GM20431 (cell line): ENCODE measurements at regions not wholly inside any gene's neighbourhood (a gene's known extent, or its start where the extent isn't known, plus 50 kb on each side); places are given as distances from the start of the nearest gene placed in this dataset.
"Not testable (repeated sequence)": the region's sequence is repeated elsewhere in the genome, so short reads cannot be mapped to it uniquely, and the experiment has no call there.

ENCODE experiments used
- in situ Hi-C: fragments of 300-500 bp; cut with MseI, MboI; formaldehyde crosslinking; loops from one replicate; pipeline ENCODE4 v1.15.0; 2020; ENCODE audit warnings: low sequenced_read_pairs; ENCODE audit not compliant: unreplicated experiment

- in situ Hi-C loops, result no loop called here
Observed at GRCh38 chr9:18240213-18240612, 233.7 kb upstream of the ADAMTSL1 start.

GRCh38 chr9:18245911-18246310 lies 228.0 kb upstream of the ADAMTSL1 start:
- in situ Hi-C loops, result no loop called here

GRCh38 chr9:18250053-18250452 lies 223.9 kb upstream of the ADAMTSL1 start:
- in situ Hi-C loops, result loop anchor here (25.0 kb wide), 2 partner anchors 187 to 787 kb away; partner anchors contain the start of genes RRAGA and SAXO1

GRCh38 chr9:18253950-18254349 lies 220.0 kb upstream of the ADAMTSL1 start:
- in situ Hi-C loops, result loop anchor here (25.0 kb wide), 2 partner anchors 183 to 783 kb away; partner anchors contain the start of genes RRAGA and SAXO1

GRCh38 chr9:18255158-18255629 lies 218.8 kb upstream of the ADAMTSL1 start:
- in situ Hi-C loops, result loop anchor here (25.0 kb wide), 2 partner anchors 182 to 782 kb away; partner anchors contain the start of genes RRAGA and SAXO1

GRCh38 chr9:18255747-18256146 lies 218.2 kb upstream of the ADAMTSL1 start:
- in situ Hi-C loops, result loop anchor here (25.0 kb wide), 2 partner anchors 182 to 782 kb away; partner anchors contain the start of genes RRAGA and SAXO1

- in situ Hi-C loops, result loop anchor here (25.0 kb wide), 2 partner anchors 181 to 781 kb away; partner anchors contain the start of genes RRAGA and SAXO1
Observed at GRCh38 chr9:18256568-18256967, 217.4 kb upstream of the ADAMTSL1 start.

- in situ Hi-C loops, result loop anchor here (25.0 kb wide), 2 partner anchors 177 to 777 kb away; partner anchors contain the start of genes RRAGA and SAXO1
Observed at GRCh38 chr9:18260521-18260920, 213.4 kb upstream of the ADAMTSL1 start.

- in situ Hi-C loops, result loop anchor here (25.0 kb wide), 2 partner anchors 176 to 776 kb away; partner anchors contain the start of genes RRAGA and SAXO1
Observed at GRCh38 chr9:18261181-18261580, 212.8 kb upstream of the ADAMTSL1 start.

GRCh38 chr9:18263377-18263776 lies 210.6 kb upstream of the ADAMTSL1 start:
- in situ Hi-C loops, result loop anchor here (25.0 kb wide), 2 partner anchors 174 to 774 kb away; partner anchors contain the start of genes RRAGA and SAXO1

- in situ Hi-C loops, result loop anchor here (25.0 kb wide), 2 partner anchors 169 to 769 kb away; partner anchors contain the start of genes RRAGA and SAXO1
Observed at GRCh38 chr9:18268381-18268780, 205.6 kb upstream of the ADAMTSL1 start.

- in situ Hi-C loops, result loop anchor here (25.0 kb wide), 2 partner anchors 168 to 768 kb away; partner anchors contain the start of genes RRAGA and SAXO1
Observed at GRCh38 chr9:18269561-18269960, 204.4 kb upstream of the ADAMTSL1 start.

- in situ Hi-C loops, result loop anchor here (25.0 kb wide), 2 partner anchors 163 to 763 kb away; partner anchors contain the start of genes RRAGA and SAXO1
Observed at GRCh38 chr9:18274693-18275092, 199.3 kb upstream of the ADAMTSL1 start.

- in situ Hi-C loops, result no loop called here
Observed at GRCh38 chr9:18275313-18275990, 198.5 kb upstream of the ADAMTSL1 start.

GRCh38 chr9:18281291-18281690 lies 192.7 kb upstream of the ADAMTSL1 start:
- in situ Hi-C loops, result no loop called here

GRCh38 chr9:18294229-18294628 lies 179.7 kb upstream of the ADAMTSL1 start:
- in situ Hi-C loops, result no loop called here

GRCh38 chr9:18296702-18297055 lies 177.3 kb upstream of the ADAMTSL1 start:
- in situ Hi-C loops, result no loop called here

GRCh38 chr9:18297056-18297841 lies 176.7 kb upstream of the ADAMTSL1 start:
- in situ Hi-C loops, result no loop called here

- in situ Hi-C loops, result no loop called here
Observed at GRCh38 chr9:18299449-18299848, 174.5 kb upstream of the ADAMTSL1 start.

GRCh38 chr9:18305167-18305806 lies 168.7 kb upstream of the ADAMTSL1 start:
- in situ Hi-C loops, result not testable (repeated sequence)
